GM18520 (cell line): ENCODE measurements at regions not wholly inside any gene's neighbourhood (a gene's known extent, or its start where the extent isn't known, plus 50 kb on each side); places are given as distances from the start of the nearest gene placed in this dataset.

ENCODE experiments used
- ATAC-seq: cut with Tn5 transposase; IDR thresholded peaks from one replicate; pipeline ENCODE4 v1.9.1; 2021; ENCODE audit not compliant: unreplicated experiment

DNA sequence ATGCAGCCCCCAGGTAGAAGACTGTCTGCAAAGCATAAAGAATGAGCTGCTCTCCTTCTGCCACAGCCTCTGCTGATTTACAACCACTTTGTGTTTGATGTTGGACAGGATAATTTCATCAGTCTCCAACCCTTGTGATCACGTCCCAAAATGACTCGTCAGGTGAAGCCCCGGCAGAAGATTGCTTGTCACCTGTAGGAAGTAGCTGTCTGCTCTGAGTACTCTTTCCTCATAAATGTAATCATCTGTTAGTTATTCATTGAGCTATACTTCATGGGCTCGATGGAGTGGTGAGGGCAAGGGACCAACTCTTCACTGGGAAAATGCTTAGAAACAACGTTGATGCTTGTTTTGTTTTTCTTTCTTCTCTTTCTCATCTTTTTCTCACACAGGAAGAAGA, 290.9 kb upstream of the SP8 start:
- no peak for ATAC-seq

DNA sequence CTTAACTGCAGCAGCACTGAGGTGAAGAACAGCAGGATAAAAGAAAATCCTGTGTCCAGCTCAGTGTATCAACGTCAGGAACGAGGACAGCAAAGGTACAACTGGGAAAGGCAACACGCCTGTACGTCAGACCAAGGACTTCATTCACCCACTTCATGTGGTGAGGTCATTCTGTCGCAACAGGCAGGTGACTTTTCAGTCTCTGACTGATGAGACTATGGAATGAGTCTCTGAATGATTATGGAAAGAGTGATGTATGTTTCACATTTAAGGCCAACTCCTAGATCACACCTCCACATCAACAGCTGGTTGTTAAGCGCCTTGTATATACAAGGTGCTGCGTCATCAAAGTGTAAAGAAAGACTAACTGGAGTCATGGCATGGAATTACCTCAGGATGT, 297.6 kb upstream of the SP8 start:
- ATAC-seq = no peak

DNA sequence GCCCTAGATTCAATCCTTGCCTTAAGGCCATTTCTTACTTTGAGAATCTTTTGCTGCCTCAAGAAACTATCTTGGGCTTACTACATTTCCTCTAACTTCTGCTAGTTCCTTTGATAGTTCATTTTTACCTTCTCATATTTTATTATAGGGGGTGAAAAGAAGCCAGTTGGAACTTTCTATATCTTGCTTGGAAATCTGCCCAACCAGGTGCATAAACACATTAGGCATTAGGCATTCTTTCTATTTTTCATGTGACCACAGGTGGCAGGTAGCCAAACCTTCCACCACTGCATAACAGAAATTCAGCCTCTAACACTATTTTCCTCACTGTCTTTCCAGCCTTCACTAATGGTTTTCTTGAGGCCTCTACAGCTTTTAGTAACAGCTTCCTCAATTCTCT, 300.0 kb upstream of the SP8 start:
- no peak for ATAC-seq

DNA sequence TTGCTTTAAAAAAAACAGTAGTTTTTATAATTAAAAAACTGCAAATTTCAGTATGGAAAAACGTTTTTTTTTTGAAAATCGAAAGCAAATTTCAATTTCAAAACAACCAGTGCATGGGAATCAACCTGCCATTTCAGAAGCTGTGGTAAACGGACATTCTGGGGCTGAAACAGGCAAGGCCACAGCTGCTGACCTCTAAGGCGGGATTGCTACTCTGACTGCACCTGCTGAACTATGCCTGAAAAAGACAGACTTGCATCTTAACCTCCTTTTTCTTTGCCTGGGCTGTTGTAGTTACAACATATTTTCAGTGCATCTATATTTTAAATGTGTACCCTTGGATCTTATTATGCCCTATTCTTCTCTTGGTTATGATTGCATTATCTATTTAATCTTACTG, 303.0 kb upstream of the SP8 start:
- no peak for ATAC-seq

DNA sequence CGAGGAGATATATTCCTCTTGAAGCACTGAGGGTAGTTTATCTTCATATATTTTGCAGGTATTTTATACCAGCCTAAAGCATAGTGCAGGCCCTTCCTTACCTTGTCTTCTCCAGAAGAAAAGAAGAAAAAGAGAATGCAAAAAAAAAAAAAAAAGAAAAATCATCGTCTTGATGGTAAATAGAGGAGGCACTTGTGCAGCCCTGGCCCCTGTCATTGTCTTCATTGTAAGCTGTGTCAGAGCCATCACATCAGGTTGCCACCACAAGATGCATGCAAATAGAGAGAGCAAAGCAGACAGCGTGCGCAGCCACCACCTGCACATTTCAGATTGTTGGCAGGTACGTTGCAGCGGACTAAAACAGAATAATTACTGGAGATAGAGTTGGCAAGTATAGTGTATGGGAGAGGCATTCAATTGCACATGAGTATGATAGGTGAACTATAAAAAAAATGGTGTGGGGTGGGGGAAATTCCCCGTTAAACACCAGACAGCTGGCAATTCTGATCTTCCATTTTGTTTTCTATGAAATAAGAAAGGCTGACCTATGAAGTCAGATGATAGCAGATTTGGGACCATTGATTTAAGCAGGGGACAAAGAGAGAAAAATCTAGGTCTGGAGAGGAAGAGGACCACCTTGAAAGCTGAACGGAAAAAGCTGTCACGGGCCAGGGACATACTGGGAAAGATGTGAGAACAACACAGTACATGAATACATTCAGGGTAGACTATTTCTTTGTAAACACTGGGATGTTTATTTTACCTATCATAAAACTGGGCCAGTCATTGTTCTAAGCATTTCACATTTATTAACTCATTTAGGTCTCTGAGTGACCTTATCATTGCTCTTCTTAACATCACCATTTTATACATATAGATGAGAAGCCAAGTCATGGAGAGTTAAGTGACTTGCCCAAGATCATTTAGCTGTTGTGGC, 306.3 kb upstream of the SP8 start:
- ATAC-seq = no peak

DNA sequence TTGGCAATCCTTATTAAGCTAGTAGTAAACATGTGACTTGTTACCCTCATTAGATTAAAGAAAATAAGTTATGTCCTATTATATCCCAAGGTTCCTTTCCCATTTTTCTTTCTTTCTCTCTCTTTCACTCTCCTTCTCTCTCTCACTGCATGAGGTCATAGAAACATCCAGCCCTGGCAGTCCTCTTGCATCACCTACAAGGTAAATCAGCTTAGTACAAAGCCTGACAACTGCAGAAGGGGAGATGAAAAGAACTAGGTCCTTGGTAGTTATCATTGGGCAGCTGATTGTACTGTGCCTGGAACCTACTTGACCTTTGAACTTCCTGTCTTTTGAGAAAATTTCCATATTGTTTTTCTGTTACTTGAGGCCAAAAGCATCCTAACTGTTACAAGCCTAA, 307.9 kb upstream of the SP8 start:
- ATAC-seq = no peak

DNA sequence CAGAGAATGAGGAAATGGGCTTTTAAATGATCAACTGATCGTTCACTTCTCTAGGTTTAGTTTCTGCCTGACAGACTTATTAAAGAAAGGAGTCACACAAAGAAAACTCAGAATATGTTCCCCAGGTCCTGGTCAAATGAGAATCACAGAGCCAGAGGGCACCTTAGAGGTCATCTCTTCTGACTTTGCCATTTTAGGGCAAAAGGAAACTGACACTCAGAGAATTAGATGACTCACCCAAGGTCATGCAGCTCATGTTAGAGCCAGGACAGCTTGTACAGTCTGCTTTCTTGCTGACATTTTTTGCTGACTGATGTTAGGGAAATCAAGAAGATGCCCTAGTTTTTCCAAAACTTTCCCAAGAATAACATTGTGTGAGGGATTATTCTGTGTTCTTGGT, 312.7 kb upstream of the SP8 start:
- ATAC-seq = peak; percentile 82

DNA sequence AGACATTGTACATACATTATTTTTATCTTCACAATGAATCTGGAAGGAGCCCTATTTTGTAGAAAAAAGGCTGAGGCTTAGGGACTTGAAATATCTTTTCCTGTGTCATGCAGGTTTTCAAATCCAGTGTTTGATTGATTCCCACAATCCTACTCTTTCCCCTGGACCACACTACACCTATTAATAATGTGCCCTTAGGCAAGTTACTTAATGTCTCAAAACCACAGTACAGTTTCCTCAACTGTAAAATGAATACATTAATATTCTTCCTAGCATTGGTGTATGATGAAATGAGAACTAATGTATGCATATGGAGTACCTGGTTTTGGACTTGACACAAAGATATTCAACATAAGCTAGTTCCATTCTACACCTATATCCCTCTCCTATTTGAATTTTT, 313.3 kb upstream of the SP8 start:
- no peak for ATAC-seq

DNA sequence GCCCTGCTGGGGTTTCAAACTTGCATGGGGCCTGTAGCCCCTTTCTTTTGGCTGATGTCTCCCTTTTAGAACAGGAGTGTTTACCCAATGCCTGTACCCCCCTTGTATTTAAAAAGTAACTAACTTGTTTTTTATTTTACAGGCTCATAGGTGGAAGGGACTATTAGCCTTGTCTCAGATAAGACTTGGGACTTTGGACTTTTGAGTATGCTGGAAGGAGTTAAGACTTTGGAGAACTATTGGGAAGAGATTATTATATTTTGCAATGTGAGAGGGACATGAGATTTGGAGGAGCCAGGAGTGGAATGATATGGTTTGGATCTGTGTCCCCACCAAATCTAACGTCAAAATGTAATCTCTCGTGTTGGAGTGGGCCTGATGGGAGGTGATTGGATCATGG, 314.9 kb upstream of the SP8 start:
- ATAC-seq = no peak

DNA sequence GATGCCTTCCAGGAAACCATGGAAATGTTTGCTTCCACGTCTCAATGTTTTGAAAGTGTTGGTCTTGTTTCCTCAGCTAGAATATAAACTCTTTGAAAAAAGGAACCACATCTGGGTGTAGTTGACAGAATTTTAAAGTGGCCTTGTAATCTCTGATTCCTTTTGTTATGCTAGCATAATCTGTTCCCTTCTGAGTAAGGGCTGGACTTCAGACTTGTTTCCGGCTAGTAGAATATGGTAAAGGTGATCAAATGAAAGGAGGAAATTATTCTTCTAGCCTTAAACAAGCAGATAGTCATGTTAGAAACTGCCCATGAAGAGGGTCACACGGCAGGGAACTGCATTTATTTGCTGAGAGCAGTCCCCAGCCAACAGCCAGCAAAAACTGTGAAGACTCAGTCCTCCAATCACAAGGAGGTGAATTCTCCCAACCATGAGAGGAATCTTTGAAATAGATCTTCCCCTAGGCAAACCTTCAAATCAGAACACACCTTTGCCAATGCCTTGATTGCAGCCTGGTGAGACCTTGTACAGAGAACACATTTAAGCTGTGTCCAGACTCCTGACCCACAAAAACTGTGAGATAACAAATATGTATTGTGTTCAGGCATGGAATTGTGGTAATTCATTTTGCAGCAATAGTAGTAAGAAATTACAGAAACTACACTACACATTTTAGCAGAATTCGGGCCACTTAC, 316.9 kb upstream of the SP8 start:
- no peak for ATAC-seq

DNA sequence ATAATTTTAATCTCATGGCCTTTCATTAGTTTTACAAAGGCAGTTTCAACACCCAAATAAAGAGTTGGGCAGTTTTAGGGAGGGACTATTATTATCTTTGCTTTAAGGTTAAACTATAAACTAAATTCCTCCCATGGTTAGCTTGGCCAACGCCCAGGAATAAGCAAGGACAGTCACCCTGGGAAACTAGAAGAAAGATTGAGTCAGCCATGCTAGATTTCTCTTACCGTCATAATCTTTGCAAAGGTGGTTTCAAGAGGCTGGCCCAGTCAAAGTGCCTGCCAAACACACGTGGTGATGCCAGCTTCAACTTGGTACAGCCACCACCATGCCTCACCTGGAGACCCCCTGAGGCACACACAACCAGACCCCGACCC, 317.4 kb upstream of the SP8 start:
- no peak for ATAC-seq

DNA sequence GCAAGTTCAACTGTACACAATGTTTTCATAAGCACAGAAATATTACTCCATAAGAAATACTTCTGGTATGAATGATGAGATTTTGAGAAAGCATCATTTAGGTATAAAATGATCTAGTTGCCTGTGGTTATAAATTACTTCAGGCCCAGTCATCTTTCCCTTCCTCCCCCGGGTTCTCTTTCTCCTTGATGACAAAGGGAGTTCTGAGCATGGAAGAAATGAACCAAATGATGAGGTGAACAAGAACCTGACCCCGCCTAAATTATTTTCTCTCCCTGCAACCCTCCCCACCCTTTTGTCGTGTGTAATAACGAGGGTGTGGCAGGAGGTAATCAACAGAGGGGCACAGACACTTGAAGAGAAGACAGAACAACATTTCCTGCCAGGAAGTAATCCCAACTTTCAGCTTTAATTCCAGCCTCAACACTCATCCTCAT, 319.6 kb upstream of the SP8 start:
- no peak for ATAC-seq

DNA sequence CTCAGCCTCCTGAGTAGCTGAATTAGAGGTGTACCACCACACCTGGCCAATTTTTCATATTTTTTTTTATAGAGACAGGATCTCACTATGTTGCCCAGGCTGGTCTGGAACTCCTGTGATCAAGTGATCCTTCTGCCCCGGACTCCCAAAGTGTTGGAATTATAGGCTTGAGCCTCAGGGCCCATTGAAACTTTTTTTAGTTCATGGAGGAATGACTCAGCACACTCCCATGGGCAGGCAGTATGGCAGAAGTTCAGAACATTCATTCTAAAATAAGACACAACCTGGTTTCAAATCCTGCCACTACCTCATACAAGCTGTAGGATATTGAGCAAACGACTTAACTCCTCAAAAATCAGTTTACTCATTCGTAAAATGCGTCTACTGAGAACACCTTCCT, 320.4 kb upstream of the SP8 start:
- ATAC-seq = no peak

DNA sequence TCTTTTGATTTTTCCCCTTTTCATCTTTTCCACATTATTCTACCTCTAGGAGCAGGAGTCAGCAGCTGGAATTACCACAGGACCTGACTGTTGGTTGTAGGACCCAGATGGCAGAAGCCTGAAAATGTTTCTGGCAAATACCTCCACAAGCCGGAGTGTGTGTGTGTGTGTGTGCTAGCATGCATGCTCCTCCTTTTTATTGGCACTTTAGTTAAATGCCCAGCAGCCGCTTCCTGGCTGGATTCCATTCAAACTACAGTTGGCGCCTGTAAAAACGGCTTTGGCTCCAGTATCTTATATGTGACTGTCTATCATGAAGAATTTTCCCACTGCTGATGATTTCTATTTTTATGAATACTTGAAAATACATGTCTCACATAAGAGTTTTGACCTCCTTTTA, 319.7 kb upstream of the SP4 start:
- ATAC-seq = no peak

DNA sequence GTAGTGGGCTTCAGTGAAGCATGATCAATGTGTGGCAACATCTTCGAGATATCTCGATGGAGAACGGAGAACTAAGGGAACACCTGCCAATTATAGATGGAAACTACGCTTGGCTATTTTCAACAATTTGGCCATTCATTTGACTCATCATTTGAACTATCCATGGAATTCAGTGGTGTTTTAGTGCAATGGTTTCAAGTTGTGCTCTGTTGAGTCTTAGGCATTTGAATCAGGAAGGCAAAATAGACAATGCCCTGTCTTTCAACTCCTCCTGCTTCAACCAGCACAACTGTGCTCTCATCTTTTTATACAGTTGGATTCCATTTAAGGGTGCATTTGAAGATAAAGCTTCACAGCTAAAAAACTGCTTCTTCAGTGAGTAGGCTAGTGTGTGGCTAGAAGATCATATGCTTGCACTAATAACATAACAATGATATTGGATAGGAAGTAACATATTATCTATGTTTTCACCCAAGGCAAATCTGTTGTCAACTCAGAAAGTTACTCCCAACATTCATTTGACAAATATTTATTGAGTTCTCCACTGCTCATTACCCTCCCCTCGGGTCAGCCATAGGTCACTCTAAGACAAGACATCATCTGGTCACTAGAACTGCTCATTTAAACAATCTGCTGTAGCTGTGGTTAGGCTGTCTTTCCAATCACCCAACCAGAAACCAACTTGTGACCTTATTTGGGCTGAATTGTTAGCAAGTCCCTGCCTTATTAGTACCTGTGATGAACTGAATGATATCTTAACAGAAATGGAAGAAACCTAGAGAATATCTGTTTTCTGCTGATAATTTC, 314.1 kb upstream of the SP4 start:
- no peak for ATAC-seq

DNA sequence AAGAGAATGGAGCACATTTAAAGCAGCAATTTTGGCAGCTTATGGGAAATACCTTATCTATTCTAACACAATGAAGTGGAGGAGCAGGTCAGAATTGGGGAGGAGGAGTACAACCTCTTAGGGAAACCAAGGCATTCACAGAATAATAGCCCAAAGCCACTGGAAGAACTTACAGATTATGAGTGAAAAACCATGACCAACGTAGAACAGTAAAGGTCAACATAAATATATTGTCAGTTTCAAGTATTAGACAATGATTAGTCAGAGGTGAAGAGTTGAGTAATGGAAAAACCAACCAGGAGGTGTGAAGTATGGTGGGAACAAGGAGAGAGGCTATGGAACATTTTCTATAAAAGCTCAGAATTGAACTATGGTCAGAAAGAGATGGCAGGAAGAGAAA, 304.3 kb upstream of the SP4 start:
- ATAC-seq = no peak

DNA sequence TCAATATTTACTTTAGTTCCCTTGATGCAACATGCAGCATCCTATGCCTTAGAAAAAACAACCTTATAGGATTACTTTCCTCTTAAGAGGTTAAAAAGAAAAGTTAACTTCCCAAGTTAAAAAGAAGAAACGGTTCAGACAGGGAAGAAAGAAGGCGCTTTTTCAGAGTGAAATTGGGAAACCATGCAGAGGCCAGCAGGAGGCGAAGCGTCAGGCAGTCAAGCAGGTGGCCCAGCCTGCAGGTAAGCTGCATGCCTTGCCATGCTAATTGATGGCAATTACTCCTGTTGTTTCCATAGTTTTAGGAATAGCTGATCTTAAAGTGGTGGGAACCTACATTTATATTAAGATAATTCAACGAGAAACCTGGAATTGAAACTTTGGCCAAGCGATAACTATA, 302.6 kb upstream of the SP4 start:
- no peak for ATAC-seq

DNA sequence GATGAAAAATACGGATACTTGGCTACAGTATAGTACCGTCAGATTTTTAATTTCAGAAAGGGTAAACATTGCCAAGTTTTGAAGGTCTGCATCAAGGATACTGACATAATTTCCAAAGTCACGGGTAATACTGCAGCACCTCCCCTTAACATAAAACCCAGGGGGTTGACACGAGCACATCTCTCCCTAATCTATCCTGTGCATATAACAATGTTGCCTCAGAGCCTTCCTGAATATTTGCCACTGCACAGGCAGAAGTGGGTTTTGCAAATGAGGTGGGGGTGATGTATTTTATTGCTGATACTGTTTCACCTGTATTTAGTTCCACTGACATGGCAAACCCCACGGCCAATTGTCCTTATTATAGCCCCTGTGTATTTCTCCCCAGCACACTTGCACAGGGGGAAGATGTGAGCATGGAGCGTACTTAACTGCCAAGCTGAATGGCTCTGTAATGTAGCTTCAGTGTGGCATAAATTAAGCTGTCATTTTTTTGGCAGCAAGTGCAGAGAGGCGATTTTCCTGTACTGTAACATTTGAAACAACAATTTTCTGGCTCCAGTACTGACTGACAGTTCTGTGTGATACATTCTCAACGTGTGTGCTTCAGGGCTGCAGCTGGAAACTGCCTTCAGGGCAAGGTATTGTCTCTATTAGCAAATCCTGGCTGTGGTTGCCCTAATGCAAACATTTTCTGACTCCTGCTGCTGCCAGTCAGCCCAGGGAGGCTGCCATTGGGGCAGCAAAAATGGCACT, 299.6 kb upstream of the SP4 start:
- ATAC-seq = no peak

DNA sequence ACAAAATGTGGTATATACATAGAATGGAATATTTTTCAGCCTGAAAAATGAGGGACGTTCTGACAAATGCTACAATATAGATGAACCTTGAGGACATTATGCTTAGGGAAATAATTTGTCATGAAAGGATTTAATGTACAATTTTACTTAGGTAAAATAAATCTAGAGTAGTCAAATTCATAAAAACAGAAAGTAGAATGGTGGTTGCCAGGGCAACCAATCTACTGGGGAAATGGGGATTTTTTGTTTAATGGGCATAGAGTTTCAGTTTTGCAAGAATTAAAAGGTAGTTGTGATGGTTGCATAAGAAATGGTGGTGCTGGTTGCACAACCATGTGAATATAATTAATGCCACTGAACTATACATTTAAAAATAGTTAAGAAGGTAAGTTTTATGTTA, 296.0 kb upstream of the SP4 start:
- ATAC-seq = no peak

DNA sequence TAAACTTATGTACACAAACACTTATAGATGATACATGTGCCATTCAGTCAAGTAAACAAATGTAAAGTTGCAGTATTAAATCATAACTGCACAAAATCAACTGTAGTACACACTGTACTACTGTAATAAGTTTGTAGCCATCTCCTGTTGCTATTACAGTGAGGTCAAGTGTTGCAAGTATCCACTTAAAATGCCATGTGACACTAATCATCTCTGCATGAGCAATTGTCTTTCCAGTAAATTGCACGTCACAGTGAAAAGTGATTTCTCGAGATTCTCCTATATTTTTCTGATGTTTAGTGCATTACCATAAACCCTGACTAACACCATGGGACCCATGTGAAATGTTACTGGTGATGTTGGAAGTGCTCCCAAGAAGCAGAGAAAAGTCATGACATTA, 293.3 kb upstream of the SP4 start:
- ATAC-seq = no peak

DNA sequence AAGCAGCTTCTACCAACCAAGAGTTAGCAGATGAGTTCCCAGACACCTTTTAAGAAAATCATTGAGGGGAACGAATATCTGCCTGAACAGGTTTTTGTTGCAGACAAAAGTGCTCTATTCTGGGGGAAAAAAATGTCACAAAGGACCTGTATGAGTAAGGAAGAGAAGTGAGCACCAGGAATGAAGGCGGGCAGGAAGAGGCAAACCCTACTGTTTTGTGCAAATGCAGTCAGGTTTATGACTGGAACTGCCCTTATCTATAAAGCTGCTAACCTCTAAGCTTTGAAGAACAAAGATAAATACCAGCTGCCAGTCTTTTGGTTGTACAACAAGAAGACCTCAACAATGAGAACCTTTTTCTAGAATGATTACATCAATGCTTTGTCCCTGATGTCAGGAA, 292.4 kb upstream of the SP4 start:
- no peak for ATAC-seq
